Spleen (tissue), 11 donors: ENCODE measurements at regions not wholly inside any gene's neighbourhood (a gene's known extent, or its start where the extent isn't known, plus 50 kb on each side); places are given as distances from the start of the nearest gene placed in this dataset.

Experiments used
- DNase-seq: peaks from one replicate; pipeline ENCODE4 v3.0.0-alpha.2; 2020
- H3K27ac ChIP-seq, 8 donors: fragments of 200-600 bp; sonication (generic) in 7 of 8; 1 replicate in 4 of 8; 2 replicates in 4 of 8; pipeline versions ENCODE4 v1.5.0 to v1.8.0; 2016 to 2021; ENCODE audit warnings: inconsistent platforms in 4 of 8, mild to moderate bottlenecking in 4 of 8, moderate library complexity in 1 of 8
- H3K27me3 ChIP-seq, 7 donors: fragments of 200-600 bp; sonication (generic) in 6 of 7; replicated peaks in 1 of 7; 1 replicate in 4 of 7; 2 replicates in 3 of 7; pipeline versions ENCODE4 v1.5.0 to v1.8.0; 2016 to 2021; ENCODE audit warnings: inconsistent platforms in 3 of 7, mild to moderate bottlenecking in 1 of 7
- H3K36me3 ChIP-seq, 6 donors: fragments of 200-600 bp; sonication (generic) in 5 of 6; 1 replicate in 4 of 6; 2 replicates in 2 of 6; pipeline versions ENCODE4 v1.5.0 to v1.8.0; 2016 to 2021; ENCODE audit warnings: inconsistent platforms in 2 of 6
- H3K4me1 ChIP-seq, 6 donors: fragments of 200-600 bp; sonication (generic) in 5 of 6; 1 replicate in 3 of 6; 2 replicates in 3 of 6; pipeline versions ENCODE4 v1.5.0 to v1.8.0; 2016 to 2021; ENCODE audit warnings: inconsistent platforms in 3 of 6
- H3K4me3 ChIP-seq, 8 donors: fragments of 200-600 bp; sonication (generic) in 7 of 8; 1 replicate in 4 of 8; 2 replicates in 4 of 8; pipeline versions ENCODE4 v1.5.0 to v1.8.0; 2016 to 2021; ENCODE audit warnings: inconsistent platforms in 4 of 8, mild to moderate bottlenecking in 4 of 8, moderate library complexity in 2 of 8
- H3K9me3 ChIP-seq, 8 donors: fragments of 200-600 bp; sonication (generic) in 7 of 8; 1 replicate in 4 of 8; 2 replicates in 4 of 8; pipeline versions ENCODE4 v1.5.0 to v1.8.0; 2016 to 2021; ENCODE audit warnings: inconsistent platforms in 4 of 8
- CTCF ChIP-seq, 11 experiments: fragments of 200-600 bp in 7 of 11; fragments of 450-650 bp in 4 of 11; sonication (generic) in 4 of 11; IDR thresholded peaks in 8 of 11; conservative IDR thresholded peaks in 3 of 11; 1 replicate in 7 of 11; 2 replicates in 4 of 11; pipeline versions ENCODE4 v1.4.0 to v1.8.0; 2016 to 2021; ENCODE audit warnings: antibody characterized with exemption in 11 of 11, inconsistent platforms in 4 of 11, mild to moderate bottlenecking in 1 of 11
- POLR2A ChIP-seq, 3 donors: fragments of 450-650 bp; IDR thresholded peaks; one replicate each; pipeline ENCODE4 v1.5.1; 2017; ENCODE audit warnings: antibody characterized with exemption in 3 of 3, mild to moderate bottlenecking in 1 of 3
- POLR2AphosphoS5 ChIP-seq, 3 donors: sonication (generic); formaldehyde crosslinking; IDR thresholded peaks; one replicate each; pipeline ENCODE4 v1.5.1; 2017; ENCODE audit warnings: antibody characterized with exemption in 3 of 3
- WGBS, 5 donors: extraction: QIAGEN DNeasy Blood & Tissue Kit in 3 of 5; methylation state at CpG; one replicate each; pipeline versions ENCODE4 v1.1.5 to v1.1.7; 2013 to 2018; 5-methylcytosine and 5-hydroxymethylcytosine counted together
- intact Hi-C: fragments of 100-400 bp; cut with DNase I; formaldehyde crosslinking; loops from one replicate; pipeline ENCODE4 v1.15.0; 2023; ENCODE audit warnings: low total_unique reads
- donor health status: healthy with polysubstance abuse.
- donor health status: DM: no; HTN: no; CAD: no; lungs with moderate emphysema.
- donor health status: DM: no; HTN: no; CAD: no.
- donor health status: Bipolar disorder and iron deficiency.
- donor health status: healthy.
- donor health status: DM: no; HTN: no; CAD: no.
- donor health status: DM: yes; HTN: yes; CAD: no.

GRCh38 chr15:96043591-96044171 is 286.8 kb upstream of the NR2F2 start:
- Histone ChIP-seq H3K36me3 (no peaks in the 10 kb centered on the region), H3K9me3 (peaks cover 0 to under 1% (median 0%) of the 10 kb centered on the region in 8 donors), H3K4me1 (peaks cover 0 to 18% (median 0%) of the 10 kb centered on the region in 6 donors), H3K4me3 (no peak overlapping the region), H3K27ac (no peak overlapping the region), H3K27me3 (peaks cover 0 to 4% (median 0%) of the 10 kb centered on the region in 7 donors)
- no peak for TF ChIP-seq POLR2AphosphoS5 (IDR thresholded peaks at IDR 0.05)
- no peak for TF ChIP-seq CTCF (IDR thresholded peaks at IDR 0.05 in 8 of 11, conservative IDR thresholded peaks at IDR 0.05 in 3 of 11)
- TF ChIP-seq POLR2A (IDR thresholded peaks at IDR 0.05) = no peak
- 57 to 68% (median 62%) methylated on average over 7 of the region's 7 CpGs for WGBS, 5 donors
- no peak for DNase-seq
- intact Hi-C loops = no loop called here

GRCh38 chr15:96046620-96047240 is 283.8 kb upstream of the NR2F2 start:
- peak overlapping the region in 2 of 8 donors; percentile 11 to 21 for H3K27ac ChIP-seq
- 64 to 73% (median 69%) methylated on average over 5 of the region's 5 CpGs for WGBS, 5 donors
- intact Hi-C loops = no loop called here

GRCh38 chr15:96047255-96047931 is 283.1 kb upstream of the NR2F2 start:
- TF ChIP-seq POLR2A (IDR thresholded peaks at IDR 0.05) (no peak), CTCF (IDR thresholded peaks at IDR 0.05 in 8 of 11, conservative IDR thresholded peaks at IDR 0.05 in 3 of 11) (no peak), POLR2AphosphoS5 (IDR thresholded peaks at IDR 0.05) (no peak)
- no peak for DNase-seq
- H3K9me3 ChIP-seq = peaks cover 0 to 2% (median 0%) of the 10 kb centered on the region in 8 donors
- peaks cover 0 to 16% (median 0%) of the 10 kb centered on the region in 7 donors for H3K27me3 ChIP-seq
- intact Hi-C loops = no loop called here
- no peak overlapping the region for H3K4me3 ChIP-seq
- 30 to 36% (median 33%) methylated on average over 14 of the region's 14 CpGs for WGBS, 5 donors
- H3K27ac ChIP-seq = peak overlapping the region in 2 of 8 donors; percentile 11 to 21
- H3K4me1 ChIP-seq = peaks cover 0 to 21% (median 0%) of the 10 kb centered on the region in 6 donors
- H3K36me3 ChIP-seq = no peaks in the 10 kb centered on the region

More at GRCh38 chr15:96046620-96047240, 283.8 kb upstream of the NR2F2 start:
- TF ChIP-seq POLR2A (IDR thresholded peaks at IDR 0.05) (no peak), CTCF (IDR thresholded peaks at IDR 0.05 in 8 of 11, conservative IDR thresholded peaks at IDR 0.05 in 3 of 11) (no peak), POLR2AphosphoS5 (IDR thresholded peaks at IDR 0.05) (no peak)
- no peak overlapping the region for H3K4me3 ChIP-seq
- no peak for DNase-seq
- H3K4me1 ChIP-seq = peaks cover 0 to 18% (median 0%) of the 10 kb centered on the region in 6 donors
- no peaks in the 10 kb centered on the region for H3K36me3 ChIP-seq
- peaks cover 0 to 2% (median 0%) of the 10 kb centered on the region in 8 donors for H3K9me3 ChIP-seq
- H3K27me3 ChIP-seq = peaks cover 0 to 10% (median 0%) of the 10 kb centered on the region in 7 donors

- peaks cover 0 to 2% (median 0%) of the 10 kb centered on the region in 8 donors for H3K9me3 ChIP-seq
- WGBS, 5 donors = 59 to 92% (median 81%) methylated on average over 2 of the region's 2 CpGs
- intact Hi-C loops = no loop called here
- H3K27ac ChIP-seq = no peak overlapping the region
- no peak overlapping the region for H3K4me3 ChIP-seq
- peaks cover 0 to 36% (median 0%) of the 10 kb centered on the region in 7 donors for H3K27me3 ChIP-seq
- H3K4me1 ChIP-seq = peaks cover 3 to 31% (median 15%) of the 10 kb centered on the region in 6 donors
- DNase-seq = no peak
- TF ChIP-seq POLR2AphosphoS5 (IDR thresholded peaks at IDR 0.05) = no peak
- TF ChIP-seq POLR2A (IDR thresholded peaks at IDR 0.05) = no peak
- TF ChIP-seq CTCF (IDR thresholded peaks at IDR 0.05 in 8 of 11, conservative IDR thresholded peaks at IDR 0.05 in 3 of 11) = no peak
- no peaks in the 10 kb centered on the region for H3K36me3 ChIP-seq
Measured at GRCh38 chr15:96049323-96049722, 281.2 kb upstream of the NR2F2 start.
